Mammary epithelial cell (primary cell): ENCODE measurements at regions not wholly inside any gene's neighbourhood (a gene's known extent, or its start where the extent isn't known, plus 50 kb on each side); places are given as distances from the start of the nearest gene placed in this dataset.

Source experiments
- EZH2 ChIP-seq: IDR thresholded peaks from 2 replicates; pipeline ENCODE4 v1.6.1; 2012; ENCODE audit warnings: low read length, inconsistent platforms, borderline replicate concordance
- TF ChIP-seq, protein P1 (sequence below), 2 donors: IDR thresholded peaks in 1 of 2; conservative IDR thresholded peaks in 1 of 2; 2 replicates each; pipeline ENCODE4 v1.5.1; 2011 to 2012; ENCODE audit warnings: inconsistent platforms in 2 of 2, low read length in 2 of 2, mild to moderate bottlenecking in 2 of 2, control low read depth in 1 of 2, low read depth in 1 of 2; ENCODE audit not compliant: insufficient read depth in 1 of 2; ENCODE audit errors: extremely low read depth in 1 of 2

DNA sequence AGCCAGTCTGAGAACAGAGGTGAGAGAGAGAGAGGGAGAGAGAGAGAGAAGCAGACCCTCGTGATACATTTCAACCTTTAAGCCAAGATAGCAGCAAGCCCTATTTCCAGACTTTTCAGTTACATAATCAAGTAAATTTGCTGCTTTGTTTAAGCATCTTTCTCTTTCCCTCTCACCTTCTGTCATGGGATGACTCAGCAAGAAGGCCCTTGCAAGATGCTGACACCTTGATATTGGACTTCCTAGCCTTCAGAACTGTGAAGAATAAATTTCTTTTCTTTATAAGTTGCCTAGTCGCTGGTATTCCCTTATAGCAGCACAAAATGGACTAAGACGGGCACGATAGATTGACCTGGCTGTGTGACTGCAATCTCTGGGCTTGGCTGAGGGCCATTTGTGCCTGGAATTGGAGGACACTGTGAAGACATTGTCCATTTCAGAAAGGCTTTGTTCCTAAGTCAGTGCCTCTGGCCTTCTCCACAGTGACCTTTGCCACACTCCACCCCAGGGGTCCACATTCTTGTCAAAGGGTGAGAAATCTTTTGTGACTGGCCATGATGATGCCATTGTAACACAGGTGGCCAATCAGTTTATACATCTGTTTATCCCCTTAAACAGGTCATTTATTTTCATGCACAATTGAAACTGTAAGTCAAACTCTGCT lies 51.3 kb upstream of the ITSN2 start:
- TF ChIP-seq, protein P1, sequence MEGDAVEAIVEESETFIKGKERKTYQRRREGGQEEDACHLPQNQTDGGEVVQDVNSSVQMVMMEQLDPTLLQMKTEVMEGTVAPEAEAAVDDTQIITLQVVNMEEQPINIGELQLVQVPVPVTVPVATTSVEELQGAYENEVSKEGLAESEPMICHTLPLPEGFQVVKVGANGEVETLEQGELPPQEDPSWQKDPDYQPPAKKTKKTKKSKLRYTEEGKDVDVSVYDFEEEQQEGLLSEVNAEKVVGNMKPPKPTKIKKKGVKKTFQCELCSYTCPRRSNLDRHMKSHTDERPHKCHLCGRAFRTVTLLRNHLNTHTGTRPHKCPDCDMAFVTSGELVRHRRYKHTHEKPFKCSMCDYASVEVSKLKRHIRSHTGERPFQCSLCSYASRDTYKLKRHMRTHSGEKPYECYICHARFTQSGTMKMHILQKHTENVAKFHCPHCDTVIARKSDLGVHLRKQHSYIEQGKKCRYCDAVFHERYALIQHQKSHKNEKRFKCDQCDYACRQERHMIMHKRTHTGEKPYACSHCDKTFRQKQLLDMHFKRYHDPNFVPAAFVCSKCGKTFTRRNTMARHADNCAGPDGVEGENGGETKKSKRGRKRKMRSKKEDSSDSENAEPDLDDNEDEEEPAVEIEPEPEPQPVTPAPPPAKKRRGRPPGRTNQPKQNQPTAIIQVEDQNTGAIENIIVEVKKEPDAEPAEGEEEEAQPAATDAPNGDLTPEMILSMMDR (conservative IDR thresholded peaks at IDR 0.05 in 1 of 2, IDR thresholded peaks at IDR 0.05 in 1 of 2; ENCODE audit: extremely low read depth in 1 of 2, insufficient read depth in 1 of 2, low read depth in 1 of 2, low read length in 2 of 2): no peak
- TF ChIP-seq EZH2: no peak
